Mesenchymal stem cell (in vitro differentiated cells and primary cell): ENCODE measurements at regions not wholly inside any gene's neighbourhood (a gene's known extent, or its start where the extent isn't known, plus 50 kb on each side); places are given as distances from the start of the nearest gene placed in this dataset.
A peak's percentile ranks its signal among the peaks of the same experiment; 100 is the strongest.

Source experiments
- DNase-seq: peaks from one replicate; pipeline ENCODE4 v3.0.0-alpha.2; 2013
- H2AFZ ChIP-seq: one replicate; pipeline ENCODE4 v1.6.1; 2013; ENCODE audit warnings: low read depth, mild to moderate bottlenecking, control low read depth, inconsistent platforms, low read length, moderate library complexity
- H2AK5ac ChIP-seq: 2 replicates; pipeline ENCODE4 v1.6.1; 2013; ENCODE audit warnings: low read length, moderate library complexity, mild to moderate bottlenecking, inconsistent platforms; ENCODE audit not compliant: severe bottlenecking
- H2BK120ac ChIP-seq: one replicate; pipeline ENCODE4 v1.6.1; 2013; ENCODE audit warnings: low read depth, mild to moderate bottlenecking, inconsistent platforms, low read length, moderate library complexity
- H2BK12ac ChIP-seq, 2 experiments: one replicate each; pipeline ENCODE4 v1.6.1; 2013; ENCODE audit warnings: inconsistent platforms in 2 of 2, low read length in 2 of 2, mild to moderate bottlenecking in 2 of 2, moderate library complexity in 2 of 2, control low read depth in 1 of 2
- H2BK15ac ChIP-seq: one replicate; pipeline ENCODE4 v1.6.1; 2013; ENCODE audit warnings: mild to moderate bottlenecking, low read depth, inconsistent platforms; ENCODE audit not compliant: poor library complexity, severe bottlenecking
- H2BK5ac ChIP-seq: 2 replicates; pipeline ENCODE4 v1.6.1; 2013; ENCODE audit warnings: low read depth, mild to moderate bottlenecking, low read length, control low read depth, inconsistent platforms; ENCODE audit not compliant: poor library complexity, severe bottlenecking
- H3K14ac ChIP-seq, 2 experiments: one replicate each; pipeline ENCODE4 v1.6.1; 2013; ENCODE audit warnings: inconsistent platforms in 2 of 2, low read length in 2 of 2, control low read depth in 1 of 2, mild to moderate bottlenecking in 1 of 2, moderate library complexity in 1 of 2
- H3K18ac ChIP-seq, 2 experiments: one replicate each; pipeline ENCODE4 v1.6.1; 2013; ENCODE audit warnings: inconsistent platforms in 2 of 2, low read length in 2 of 2, control low read depth in 1 of 2, low read depth in 1 of 2, mild to moderate bottlenecking in 1 of 2
- H3K23ac ChIP-seq, 2 experiments: one replicate each; pipeline ENCODE4 v1.6.1; 2013; ENCODE audit warnings: inconsistent platforms in 2 of 2, low read length in 2 of 2, mild to moderate bottlenecking in 2 of 2, moderate library complexity in 2 of 2, control low read depth in 1 of 2
- H3K27ac ChIP-seq: 2 replicates; pipeline ENCODE4 v1.5.1; 2013; ENCODE audit warnings: mild to moderate bottlenecking, moderate library complexity, low read length, control low read depth, inconsistent platforms; ENCODE audit not compliant: poor library complexity, severe bottlenecking
- H3K27me3 ChIP-seq, 2 experiments: 2 replicates each; pipeline versions ENCODE4 v1.6.1 to v1.7.0; 2013; ENCODE audit warnings: low read length in 2 of 2, mild to moderate bottlenecking in 2 of 2, moderate library complexity in 2 of 2, control low read depth in 1 of 2, inconsistent platforms in 1 of 2; ENCODE audit not compliant: control insufficient read depth in 1 of 2, insufficient read depth in 1 of 2
- H3K36me3 ChIP-seq, 2 experiments: 2 replicates each; pipeline versions ENCODE4 v1.6.1 to v1.7.0; 2013; ENCODE audit warnings: low read length in 2 of 2, control low read depth in 1 of 2, inconsistent platforms in 1 of 2, low read depth in 1 of 2, mild to moderate bottlenecking in 1 of 2; ENCODE audit not compliant: insufficient read depth in 2 of 2, control insufficient read depth in 1 of 2
- H3K4ac ChIP-seq, 2 experiments: one replicate each; pipeline ENCODE4 v1.6.1; 2013; ENCODE audit warnings: inconsistent platforms in 2 of 2, low read length in 2 of 2, mild to moderate bottlenecking in 2 of 2, moderate library complexity in 2 of 2, control low read depth in 1 of 2, low read depth in 1 of 2
- H3K4me1 ChIP-seq: 2 replicates; pipeline ENCODE4 v1.6.1; 2013; ENCODE audit warnings: low read depth, low read length, control low read depth; ENCODE audit not compliant: control insufficient read depth, insufficient read depth
- H3K4me2 ChIP-seq: 2 replicates; pipeline ENCODE4 v1.6.1; 2013; ENCODE audit warnings: low read length, mild to moderate bottlenecking, inconsistent platforms; ENCODE audit not compliant: poor library complexity, severe bottlenecking
- H3K4me3 ChIP-seq, 2 experiments: 2 replicates each; pipeline versions ENCODE4 v1.5.1 to v1.7.0; 2013; ENCODE audit warnings: low read length in 2 of 2, mild to moderate bottlenecking in 2 of 2, control low read depth in 1 of 2, low read depth in 1 of 2; ENCODE audit not compliant: insufficient read depth in 1 of 2
- H3K79me1 ChIP-seq: replicated peaks from 2 replicates; pipeline ENCODE4 v1.6.1; 2013; ENCODE audit warnings: mild to moderate bottlenecking, control low read depth, low read length, inconsistent platforms; ENCODE audit not compliant: poor library complexity, severe bottlenecking
- H3K9ac ChIP-seq: 2 replicates; pipeline ENCODE4 v1.7.0; 2013; ENCODE audit warnings: mild to moderate bottlenecking, low read length, moderate library complexity
- H3K9me3 ChIP-seq: 2 replicates; pipeline ENCODE4 v1.7.0; 2013; ENCODE audit warnings: mild to moderate bottlenecking, low read length; ENCODE audit not compliant: control insufficient read depth
- H4K8ac ChIP-seq: one replicate; pipeline ENCODE4 v1.6.1; 2013; ENCODE audit warnings: inconsistent platforms, mild to moderate bottlenecking, low read length, moderate library complexity
- H4K91ac ChIP-seq: one replicate; pipeline ENCODE4 v1.6.1; 2013; ENCODE audit warnings: mild to moderate bottlenecking, low read length, inconsistent platforms
- WGBS: methylation state at CpG from one replicate; pipeline ENCODE4 v1.1.7; 2013; ENCODE audit warnings: mixed read lengths; 5-methylcytosine and 5-hydroxymethylcytosine counted together

DNA sequence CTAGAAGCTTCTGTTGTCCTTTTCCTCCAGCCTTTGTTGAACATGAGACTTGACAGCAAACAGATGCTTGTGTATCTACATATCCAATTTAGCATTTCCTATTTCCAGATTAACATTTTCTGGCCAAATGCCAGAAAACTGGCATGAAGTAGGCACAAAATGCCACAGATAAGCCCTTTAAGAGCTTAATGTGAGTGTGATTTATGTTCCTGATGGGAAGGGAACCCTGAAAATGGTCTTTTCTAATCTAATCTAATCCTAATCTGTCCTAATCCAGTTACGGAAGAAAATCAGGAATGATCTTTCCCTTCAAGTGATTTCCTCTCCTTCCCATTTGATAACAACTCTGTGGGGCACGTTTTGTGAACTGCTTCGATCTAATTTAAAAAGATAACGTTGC is 133.0 kb upstream of the C1QTNF7 start:
- no peak overlapping the region for H3K14ac ChIP-seq
- H2BK5ac ChIP-seq, result no peak overlapping the region
- no peak overlapping the region for H2AFZ ChIP-seq
- no peak for DNase-seq
- H3K36me3 ChIP-seq, result no peaks in the 10 kb centered on the region
- H2BK15ac ChIP-seq, result no peak overlapping the region
- H3K4me1 ChIP-seq, result no peaks in the 10 kb centered on the region
- no peak overlapping the region for H3K23ac ChIP-seq
- no peak overlapping the region for H3K27ac ChIP-seq
- H3K27me3 ChIP-seq, result peaks cover 0 to 3% of the 10 kb centered on the region in 2 experiments
- no peak overlapping the region for H4K91ac ChIP-seq
- H3K4me3 ChIP-seq, result no peak overlapping the region
- H2BK120ac ChIP-seq, result no peak overlapping the region
- no peaks in the 10 kb centered on the region for H3K9me3 ChIP-seq
- no peaks in the 10 kb centered on the region for H3K79me1 ChIP-seq
- H3K4me2 ChIP-seq, result no peak overlapping the region
- no peak overlapping the region for H2AK5ac ChIP-seq
- no peak overlapping the region for H3K4ac ChIP-seq
- no peak overlapping the region for H3K9ac ChIP-seq
- no peak overlapping the region for H4K8ac ChIP-seq
- no peak overlapping the region for H3K18ac ChIP-seq
- 85% methylated on average over 4 of the region's 4 CpGs for WGBS
- no peak overlapping the region for H2BK12ac ChIP-seq

DNA sequence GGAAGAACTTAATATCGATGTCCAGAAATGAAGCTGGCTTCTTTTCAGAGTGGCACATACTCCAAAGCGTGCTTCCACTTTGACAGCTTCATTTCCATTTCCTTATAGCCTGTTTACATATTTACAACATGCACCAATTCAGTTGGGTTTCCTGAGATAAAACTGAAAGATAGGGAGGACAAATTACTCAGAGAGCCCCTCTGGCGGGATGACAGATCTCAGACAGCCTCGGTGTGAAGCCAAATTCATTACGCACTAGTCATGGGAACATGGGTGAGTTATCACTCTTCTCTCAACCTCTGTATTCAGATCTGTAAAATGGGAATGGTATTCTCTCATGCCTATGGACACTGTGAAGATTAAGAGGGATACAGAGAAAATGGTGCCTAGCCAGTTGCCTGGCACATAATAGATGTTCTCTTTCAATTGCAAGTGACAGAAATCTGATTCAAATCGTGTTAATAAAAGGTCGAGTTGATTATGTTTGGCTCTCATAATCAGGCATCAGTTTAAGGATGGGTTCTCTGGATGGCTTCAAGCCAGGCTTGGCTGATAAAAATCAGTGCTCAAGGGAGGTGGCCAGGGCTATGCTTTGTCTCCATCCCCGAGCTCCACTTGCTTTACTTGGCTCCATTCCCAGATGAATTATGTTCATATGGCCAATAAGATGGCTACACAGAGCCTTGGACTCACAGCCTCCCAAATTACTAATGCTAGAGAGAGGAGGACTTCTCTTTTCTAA is 132.2 kb upstream of the C1QTNF7 start:
- no peak overlapping the region for H2AK5ac ChIP-seq
- WGBS, result 56% methylated on average over 7 of the region's 8 CpGs
- H3K79me1 ChIP-seq, result no peaks in the 10 kb centered on the region
- no peak for DNase-seq
- H3K27me3 ChIP-seq, result peaks cover 0 to 3% of the 10 kb centered on the region in 2 experiments
- H3K9me3 ChIP-seq, result no peaks in the 10 kb centered on the region
- H4K8ac ChIP-seq, result no peak overlapping the region
- H4K91ac ChIP-seq, result no peak overlapping the region
- no peak overlapping the region for H2BK5ac ChIP-seq
- H3K14ac ChIP-seq, result no peak overlapping the region
- H3K18ac ChIP-seq, result peak overlapping the region in 1 of 2 experiments; percentile 37
- H3K4me2 ChIP-seq, result no peak overlapping the region
- H2BK120ac ChIP-seq, result no peak overlapping the region
- H2BK12ac ChIP-seq, result no peak overlapping the region
- no peak overlapping the region for H3K4me3 ChIP-seq
- H3K23ac ChIP-seq, result no peak overlapping the region
- no peak overlapping the region for H2BK15ac ChIP-seq
- no peaks in the 10 kb centered on the region for H3K4me1 ChIP-seq
- H3K4ac ChIP-seq, result no peak overlapping the region
- H3K27ac ChIP-seq, result no peak overlapping the region
- H3K36me3 ChIP-seq, result no peaks in the 10 kb centered on the region
- H2AFZ ChIP-seq, result no peak overlapping the region
- H3K9ac ChIP-seq, result no peak overlapping the region

DNA sequence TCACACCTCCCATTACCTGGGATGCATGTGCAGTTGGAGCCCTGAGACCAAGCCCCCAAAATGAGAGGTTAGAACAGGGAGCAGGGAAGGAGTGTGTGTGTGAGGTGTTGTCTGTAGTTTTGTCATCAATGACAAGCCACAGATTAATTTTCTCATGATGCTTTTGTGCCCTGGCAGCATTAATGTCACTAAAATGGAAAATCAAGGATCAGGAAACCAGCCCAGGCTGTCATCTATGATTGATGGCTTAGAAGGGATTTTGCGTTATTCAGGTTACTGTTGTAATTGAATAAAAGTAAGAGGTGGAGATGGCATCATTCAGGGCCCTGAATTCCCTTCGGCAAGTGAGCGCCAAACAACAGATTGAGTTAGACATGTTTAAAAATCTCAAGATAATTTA is 130.5 kb upstream of the C1QTNF7 start:
- Histone ChIP-seq H4K8ac (no peak overlapping the region), H3K79me1 (no peaks in the 10 kb centered on the region), H2AFZ (no peak overlapping the region), H3K27me3 (peaks cover 0 to 3% of the 10 kb centered on the region in 2 experiments), H3K36me3 (no peaks in the 10 kb centered on the region), H2BK120ac (no peak overlapping the region), H2BK15ac (no peak overlapping the region), H3K4me2 (no peak overlapping the region), H3K14ac (no peak overlapping the region), H4K91ac (peak overlapping the region; percentile 35), H3K27ac (no peak overlapping the region), H3K9me3 (no peaks in the 10 kb centered on the region), H2BK5ac (no peak overlapping the region), H3K9ac (no peak overlapping the region), H3K18ac (peak overlapping the region in 1 of 2 experiments; percentile 50), H3K4me3 (no peak overlapping the region), H2AK5ac (no peak overlapping the region), H3K23ac (no peak overlapping the region), H3K4me1 (no peaks in the 10 kb centered on the region), H2BK12ac (peak overlapping the region in 1 of 2 experiments; percentile 77), H3K4ac (no peak overlapping the region)
- WGBS, result 100% methylated on average over 2 of the region's 3 CpGs
- no peak for DNase-seq

DNA sequence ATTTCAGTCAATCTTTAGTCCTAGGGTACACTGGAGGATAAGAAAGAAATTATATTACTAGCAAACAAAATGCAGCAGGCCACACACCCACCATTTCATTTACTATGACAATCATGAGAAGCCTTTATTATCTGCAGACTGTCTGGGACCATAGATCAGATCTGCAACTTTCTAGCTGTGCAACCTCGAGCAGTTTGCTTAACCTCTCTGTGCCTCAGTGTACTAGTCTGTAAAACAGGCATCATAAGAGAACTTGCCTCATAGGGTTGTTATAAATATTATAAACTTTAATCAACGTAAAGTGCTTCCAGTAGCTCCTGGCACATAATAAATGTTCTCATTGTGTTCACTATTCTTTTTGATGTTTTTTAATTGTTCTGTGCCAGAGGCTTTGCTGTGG is 128.2 kb upstream of the C1QTNF7 start:
- Histone ChIP-seq H3K4me2 (no peak overlapping the region), H4K91ac (peak overlapping the region; percentile 18), H3K4me1 (no peaks in the 10 kb centered on the region), H3K9ac (no peak overlapping the region), H3K14ac (no peak overlapping the region), H2BK12ac (no peak overlapping the region), H3K36me3 (no peaks in the 10 kb centered on the region), H3K79me1 (no peaks in the 10 kb centered on the region), H3K18ac (peak overlapping the region; percentile 54 to 67), H3K27me3 (peaks cover 0 to 3% of the 10 kb centered on the region in 2 experiments), H3K4ac (no peak overlapping the region), H2BK120ac (no peak overlapping the region), H2BK15ac (no peak overlapping the region), H3K27ac (no peak overlapping the region), H3K9me3 (no peaks in the 10 kb centered on the region), H2AK5ac (no peak overlapping the region), H2AFZ (no peak overlapping the region), H2BK5ac (no peak overlapping the region), H4K8ac (no peak overlapping the region), H3K4me3 (no peak overlapping the region), H3K23ac (no peak overlapping the region)
- no CpG with 5 or more reads among the region's 2 CpGs for WGBS
- DNase-seq, result no peak
